Uterus (tissue), 3 donors: ENCODE measurements at regions not wholly inside any gene's neighbourhood (a gene's known extent, or its start where the extent isn't known, plus 50 kb on each side); places are given as distances from the start of the nearest gene placed in this dataset.
"Not testable (repeated sequence)": the region's sequence is repeated elsewhere in the genome, so short reads cannot be mapped to it uniquely, and the experiment has no call there.

Experiments used
- DNase-seq, 2 donors: peaks; one replicate each; pipeline ENCODE4 v3.0.0-alpha.2; 2019 to 2020
- H3K27ac ChIP-seq, 2 donors: fragments of 200-600 bp; sonication (generic); 1 replicate in 1 of 2; 2 replicates in 1 of 2; pipeline ENCODE4 v1.5.1; 2016 to 2018
- H3K27me3 ChIP-seq, 2 donors: fragments of 200-600 bp; sonication (generic); one replicate each; pipeline ENCODE4 v1.5.1; 2018 to 2019; ENCODE audit warnings: control low read depth in 1 of 2
- H3K36me3 ChIP-seq, 2 donors: fragments of 200-600 bp; sonication (generic); one replicate each; pipeline ENCODE4 v1.5.1; 2019; ENCODE audit warnings: control low read depth in 1 of 2
- H3K4me1 ChIP-seq, 2 donors: fragments of 200-600 bp; sonication (generic); one replicate each; pipeline ENCODE4 v1.5.1; 2018 to 2019; ENCODE audit warnings: control low read depth in 1 of 2
- H3K4me3 ChIP-seq, 2 donors: fragments of 200-600 bp; sonication (generic); 1 replicate in 1 of 2; 2 replicates in 1 of 2; pipeline ENCODE4 v1.5.1; 2018 to 2019; ENCODE audit warnings: mild to moderate bottlenecking in 1 of 2
- H3K9me3 ChIP-seq, 2 donors: fragments of 200-600 bp; sonication (generic); one replicate each; pipeline ENCODE4 v1.5.1; 2019; ENCODE audit warnings: control low read depth in 1 of 2
- POLR2A ChIP-seq, 2 donors: fragments of 450-650 bp; IDR thresholded peaks; one replicate each; pipeline ENCODE4 v1.6.1; 2016; ENCODE audit warnings: antibody characterized with exemption in 2 of 2, mild to moderate bottlenecking in 1 of 2, moderate library complexity in 1 of 2
- intact Hi-C: fragments of 100-400 bp; cut with DNase I; formaldehyde crosslinking; loops from one replicate; pipeline ENCODE4 v1.15.1; 2023; ENCODE audit warnings: low total_unique reads
- TF ChIP-seq, protein P1 (sequence below), 4 experiments: fragments of 200-600 bp in 2 of 4; fragments of 450-650 bp in 2 of 4; sonication (generic) in 2 of 4; IDR thresholded peaks; one replicate each; pipeline ENCODE4 v1.5.1; 2016 to 2019; ENCODE audit warnings: antibody characterized with exemption in 4 of 4, mild to moderate bottlenecking in 2 of 4, moderate library complexity in 1 of 4
- donor health status: DM: yes; HTN: yes; CAD: no.

- Histone ChIP-seq H3K4me3 (no peak overlapping the region), H3K27me3 (no peaks in the 10 kb centered on the region), H3K4me1 (no peaks in the 10 kb centered on the region), H3K9me3 (no peaks in the 10 kb centered on the region), H3K27ac (peak overlapping the region; percentile 81 to 89), H3K36me3 (no peaks in the 10 kb centered on the region)
- no peak for DNase-seq
- no peak for TF ChIP-seq POLR2A (IDR thresholded peaks at IDR 0.05)
- TF ChIP-seq, protein P1, sequence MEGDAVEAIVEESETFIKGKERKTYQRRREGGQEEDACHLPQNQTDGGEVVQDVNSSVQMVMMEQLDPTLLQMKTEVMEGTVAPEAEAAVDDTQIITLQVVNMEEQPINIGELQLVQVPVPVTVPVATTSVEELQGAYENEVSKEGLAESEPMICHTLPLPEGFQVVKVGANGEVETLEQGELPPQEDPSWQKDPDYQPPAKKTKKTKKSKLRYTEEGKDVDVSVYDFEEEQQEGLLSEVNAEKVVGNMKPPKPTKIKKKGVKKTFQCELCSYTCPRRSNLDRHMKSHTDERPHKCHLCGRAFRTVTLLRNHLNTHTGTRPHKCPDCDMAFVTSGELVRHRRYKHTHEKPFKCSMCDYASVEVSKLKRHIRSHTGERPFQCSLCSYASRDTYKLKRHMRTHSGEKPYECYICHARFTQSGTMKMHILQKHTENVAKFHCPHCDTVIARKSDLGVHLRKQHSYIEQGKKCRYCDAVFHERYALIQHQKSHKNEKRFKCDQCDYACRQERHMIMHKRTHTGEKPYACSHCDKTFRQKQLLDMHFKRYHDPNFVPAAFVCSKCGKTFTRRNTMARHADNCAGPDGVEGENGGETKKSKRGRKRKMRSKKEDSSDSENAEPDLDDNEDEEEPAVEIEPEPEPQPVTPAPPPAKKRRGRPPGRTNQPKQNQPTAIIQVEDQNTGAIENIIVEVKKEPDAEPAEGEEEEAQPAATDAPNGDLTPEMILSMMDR (IDR thresholded peaks at IDR 0.05) = no peak
- intact Hi-C loops = no loop called here
Observed at GRCh38 chr2:37738266-37738885, 66.9 kb upstream of the CDC42EP3 start.

GRCh38 chr2:37739153-37739552 is 67.7 kb upstream of the CDC42EP3 start:
- Histone ChIP-seq H3K27ac (peak overlapping the region; percentile 81 to 89), H3K4me3 (no peak overlapping the region), H3K27me3 (no peaks in the 10 kb centered on the region), H3K36me3 (no peaks in the 10 kb centered on the region), H3K9me3 (no peaks in the 10 kb centered on the region), H3K4me1 (no peaks in the 10 kb centered on the region)
- intact Hi-C loops = no loop called here
- TF ChIP-seq POLR2A (IDR thresholded peaks at IDR 0.05) = no peak
- TF ChIP-seq, protein P1 (IDR thresholded peaks at IDR 0.05) = no peak
- no peak for DNase-seq

DNA sequence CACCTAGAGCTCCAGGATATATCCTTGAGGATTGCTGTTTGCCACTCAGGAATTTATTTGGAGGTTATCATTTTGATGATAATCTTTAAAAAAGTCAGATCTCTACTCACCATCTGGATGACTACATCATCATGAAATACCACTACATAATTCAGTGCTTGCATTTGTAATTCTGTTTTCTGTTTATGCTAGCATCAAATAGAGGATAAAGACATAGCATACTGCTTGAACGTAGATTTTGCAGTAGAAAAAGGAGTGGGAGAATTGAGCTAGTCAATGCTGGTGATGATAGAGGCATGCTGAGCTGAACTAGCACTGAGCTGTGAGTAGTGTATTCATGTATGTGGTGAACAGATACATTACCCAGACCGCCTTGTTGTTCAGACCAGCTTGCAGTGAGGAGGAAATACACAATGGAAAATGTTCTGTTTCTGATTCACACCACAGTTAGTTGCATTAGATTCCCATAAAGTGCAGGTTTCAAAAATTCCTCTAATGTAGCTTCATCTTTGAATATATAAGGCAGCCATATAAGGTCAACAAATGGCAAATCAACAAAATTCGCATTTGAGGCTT is 68.8 kb upstream of the CDC42EP3 start:
- Histone ChIP-seq H3K4me3 (no peak overlapping the region), H3K36me3 (no peaks in the 10 kb centered on the region), H3K9me3 (no peaks in the 10 kb centered on the region), H3K27ac (peak overlapping the region; percentile 16 to 31), H3K27me3 (no peaks in the 10 kb centered on the region), H3K4me1 (no peaks in the 10 kb centered on the region)
- TF ChIP-seq POLR2A (IDR thresholded peaks at IDR 0.05) = no peak
- TF ChIP-seq, protein P1 (IDR thresholded peaks at IDR 0.05) = no peak
- intact Hi-C loops = no loop called here
- DNase-seq = no peak

- H3K36me3 ChIP-seq = no peaks in the 10 kb centered on the region
- H3K27me3 ChIP-seq = no peaks in the 10 kb centered on the region
- DNase-seq = no peak
- H3K9me3 ChIP-seq = no peaks in the 10 kb centered on the region
- TF ChIP-seq, protein P1 (IDR thresholded peaks at IDR 0.05) = no peak
- TF ChIP-seq POLR2A (IDR thresholded peaks at IDR 0.05) = no peak
- H3K27ac ChIP-seq = peak overlapping the region; percentile 20 to 29
- no peak overlapping the region for H3K4me3 ChIP-seq
- peaks cover 0 to 5% of the 10 kb centered on the region in 2 donors for H3K4me1 ChIP-seq
- intact Hi-C loops = no loop called here
Observed at GRCh38 chr2:37742286-37742685, 70.8 kb upstream of the CDC42EP3 start.

- Histone ChIP-seq H3K4me3 (no peak overlapping the region), H3K27ac (no peak overlapping the region), H3K27me3 (no peaks in the 10 kb centered on the region), H3K9me3 (no peaks in the 10 kb centered on the region), H3K4me1 (peaks cover 0 to 5% of the 10 kb centered on the region in 2 donors), H3K36me3 (no peaks in the 10 kb centered on the region)
- intact Hi-C loops = no loop called here
- DNase-seq = no peak
- no peak for TF ChIP-seq POLR2A (IDR thresholded peaks at IDR 0.05)
- TF ChIP-seq, protein P1 (IDR thresholded peaks at IDR 0.05) = no peak
Observed at GRCh38 chr2:37744010-37744409, 72.6 kb upstream of the CDC42EP3 start.

- H3K36me3 ChIP-seq, H3K4me3 ChIP-seq, H3K27me3 ChIP-seq, H3K4me1 ChIP-seq, intact Hi-C loops, DNase-seq, H3K27ac ChIP-seq, H3K9me3 ChIP-seq: not testable (repeated sequence)
Observed at GRCh38 chr2:37744961-37745360, 73.5 kb upstream of the CDC42EP3 start.

DNA sequence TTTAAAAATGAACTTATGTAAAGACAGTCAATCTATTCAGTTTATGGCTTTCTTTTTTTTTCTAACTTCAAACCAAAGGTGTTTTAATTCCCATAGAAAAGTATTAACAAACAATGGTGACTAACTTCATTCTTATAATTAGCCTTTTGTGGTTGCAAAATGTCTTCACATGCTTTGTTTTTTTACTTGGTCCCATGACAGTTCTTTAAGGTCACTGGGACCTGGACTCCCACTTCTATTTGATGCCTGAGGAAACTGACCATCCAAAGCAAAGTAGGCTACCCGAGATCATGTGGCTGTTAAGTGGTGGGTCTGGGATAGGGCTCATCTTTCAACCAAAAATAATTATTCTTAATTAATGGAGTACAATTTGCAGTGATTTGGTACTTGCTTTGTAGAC is 74.6 kb upstream of the CDC42EP3 start:
- DNase-seq, H3K9me3 ChIP-seq, H3K4me1 ChIP-seq, H3K4me3 ChIP-seq, H3K27me3 ChIP-seq, H3K36me3 ChIP-seq, intact Hi-C loops: not testable (repeated sequence)
- peak overlapping the region; percentile 13 to 61 for H3K27ac ChIP-seq
